ENCODE measurements at regions not wholly inside any gene's neighbourhood (a gene's known extent, or its start where the extent isn't known, plus 50 kb on each side); places are given as distances from the start of the nearest gene placed in this dataset.

DNA sequence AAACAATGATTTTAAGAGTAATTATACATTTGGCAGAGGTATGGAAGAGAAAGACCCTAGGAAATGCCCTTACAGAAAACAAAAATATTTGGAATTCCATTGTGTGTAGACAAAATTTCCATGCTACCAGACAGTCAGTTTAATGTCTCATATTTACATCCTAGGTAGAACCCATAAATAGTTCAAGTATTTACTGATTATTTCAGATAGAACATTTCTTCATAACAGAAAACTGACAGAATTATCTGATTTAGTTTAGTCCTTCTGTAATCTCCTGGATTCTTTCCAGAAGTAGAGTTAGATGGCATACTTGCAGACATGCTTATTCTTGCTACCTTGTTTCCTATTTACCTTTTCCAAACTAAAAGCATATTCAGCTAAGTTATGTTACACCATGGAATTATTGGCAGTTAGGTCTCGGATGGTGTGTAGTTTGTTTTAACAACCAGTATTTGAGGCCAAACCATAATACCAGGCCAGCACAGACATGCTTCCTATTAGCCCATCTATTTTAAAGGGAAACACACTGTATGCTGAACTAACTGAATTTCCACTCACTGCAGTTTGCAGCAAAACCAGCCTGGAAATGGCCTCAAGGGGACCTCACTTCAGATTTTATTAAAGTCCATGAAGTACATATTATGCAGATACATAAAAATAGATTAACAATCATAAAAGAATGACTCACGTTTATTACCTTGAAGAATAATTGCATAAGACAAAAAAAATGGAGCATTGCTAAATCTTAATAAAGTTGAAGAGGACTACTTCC is 126.6 kb upstream of the LRIG3 start:
- Histone ChIP-seq H2AFZ (ENCODE audit: low read depth, low read length) (no peak overlapping the region), H3K4me3 (ENCODE audit: low read length) (no peak overlapping the region), H3K9me3 (ENCODE audit: low read length) (no peaks in the 10 kb centered on the region), H3K4me1 (ENCODE audit: insufficient read depth, low read length) (no peaks in the 10 kb centered on the region), H3K27me3 (ENCODE audit: insufficient read depth, low read length) (no peaks in the 10 kb centered on the region), H3K36me3 (ENCODE audit: insufficient read depth, low read length) (no peaks in the 10 kb centered on the region)

DNA sequence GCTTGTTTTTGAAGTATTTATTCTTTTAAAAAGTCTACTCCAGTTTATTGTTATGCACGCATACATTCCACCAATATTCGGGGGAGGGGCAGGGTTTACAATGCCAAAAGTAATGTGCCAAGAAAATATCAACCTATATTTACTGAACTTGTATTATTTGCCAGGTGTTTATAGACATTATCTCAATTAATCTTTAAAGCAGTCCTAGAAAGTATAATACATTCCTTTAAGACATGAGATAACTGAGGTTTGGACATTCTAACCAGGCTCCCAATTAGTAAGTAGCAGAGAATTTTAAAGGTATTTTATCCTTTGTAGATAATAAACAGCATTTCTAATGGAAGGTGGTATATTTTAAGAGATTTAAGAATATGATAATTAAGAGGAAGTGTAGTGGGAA is 124.5 kb upstream of the LRIG3 start:
- H3K27me3 ChIP-seq (ENCODE audit: insufficient read depth, low read length), result no peaks in the 10 kb centered on the region
- no peaks in the 10 kb centered on the region for H3K9me3 ChIP-seq (ENCODE audit: low read length)
- no peak overlapping the region for H3K4me3 ChIP-seq (ENCODE audit: low read length)
- peaks cover 10% of the 10 kb centered on the region for H3K4me1 ChIP-seq (ENCODE audit: insufficient read depth, low read length)
- no peaks in the 10 kb centered on the region for H3K36me3 ChIP-seq (ENCODE audit: insufficient read depth, low read length)
- no peak overlapping the region for H2AFZ ChIP-seq (ENCODE audit: low read depth, low read length)

DNA sequence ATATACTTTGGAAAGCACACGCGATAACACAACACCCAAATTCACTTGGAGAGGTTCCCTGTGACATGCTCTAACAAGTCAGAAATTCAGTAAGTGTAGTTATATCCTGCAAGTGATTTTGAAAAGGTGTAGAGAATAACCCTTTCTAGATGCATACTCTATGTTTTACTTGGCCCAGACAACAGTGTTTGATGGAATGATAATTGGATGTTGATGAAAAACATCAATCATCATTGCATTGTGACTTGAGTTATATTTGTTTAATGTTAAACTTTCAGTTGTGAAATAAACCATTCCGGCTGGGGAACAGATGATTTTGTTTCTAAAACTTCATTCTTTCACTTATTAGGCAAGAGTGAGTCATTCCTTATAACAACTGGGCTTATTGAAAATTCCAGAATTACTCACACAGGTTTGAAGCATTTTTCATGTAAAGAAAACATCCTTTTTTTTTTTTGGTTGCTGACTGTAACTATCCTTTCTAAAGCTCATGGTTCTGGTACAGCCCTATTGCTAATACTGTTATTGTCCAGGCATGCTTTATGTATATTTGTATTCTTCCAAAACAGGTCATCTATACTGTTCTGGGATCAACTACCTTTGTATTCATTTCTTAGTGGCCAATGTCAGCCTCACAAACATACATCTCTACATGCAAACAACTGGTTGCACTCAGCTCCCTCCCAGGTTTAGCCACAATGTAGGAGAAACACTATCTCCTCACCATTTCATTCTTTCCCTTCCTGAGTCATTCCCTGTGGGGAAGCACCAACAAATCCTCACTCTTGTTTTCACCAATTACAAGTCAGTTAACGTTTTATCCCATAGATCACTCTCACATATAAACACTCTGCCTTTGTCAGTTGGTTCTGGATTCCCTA is 121.2 kb upstream of the LRIG3 start:
- Histone ChIP-seq H3K27me3 (ENCODE audit: insufficient read depth, low read length) (no peaks in the 10 kb centered on the region), H3K4me3 (ENCODE audit: low read length) (no peak overlapping the region), H3K4me1 (ENCODE audit: insufficient read depth, low read length) (peaks cover 16% of the 10 kb centered on the region), H3K9me3 (ENCODE audit: low read length) (no peaks in the 10 kb centered on the region), H3K36me3 (ENCODE audit: insufficient read depth, low read length) (no peaks in the 10 kb centered on the region), H2AFZ (ENCODE audit: low read depth, low read length) (no peak overlapping the region)

DNA sequence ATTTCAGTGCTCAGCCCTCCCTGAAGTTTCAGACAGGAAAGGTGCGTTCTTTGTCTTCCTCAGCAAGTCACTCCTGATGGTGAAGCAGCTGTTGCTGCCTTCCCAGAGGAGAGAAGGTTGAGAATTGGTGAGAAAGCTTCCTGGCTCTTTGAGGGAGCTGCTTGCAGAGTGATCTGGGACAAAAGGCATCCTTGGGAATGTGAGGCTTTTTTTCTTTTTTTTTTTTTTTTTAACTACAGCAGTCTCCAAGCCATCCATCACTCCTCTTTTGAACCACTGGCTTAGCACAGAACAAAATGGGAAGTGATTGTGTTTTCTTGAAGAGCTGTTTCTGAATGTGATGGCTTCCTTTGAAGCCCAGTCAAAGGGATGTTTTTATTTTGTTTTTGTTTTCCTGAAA is 120.4 kb upstream of the LRIG3 start:
- Histone ChIP-seq H3K9me3 (ENCODE audit: low read length) (no peaks in the 10 kb centered on the region), H3K36me3 (ENCODE audit: insufficient read depth, low read length) (no peaks in the 10 kb centered on the region), H3K4me3 (ENCODE audit: low read length) (no peak overlapping the region), H3K27me3 (ENCODE audit: insufficient read depth, low read length) (no peaks in the 10 kb centered on the region), H2AFZ (ENCODE audit: low read depth, low read length) (no peak overlapping the region), H3K4me1 (ENCODE audit: insufficient read depth, low read length) (peaks cover 16% of the 10 kb centered on the region)

DNA sequence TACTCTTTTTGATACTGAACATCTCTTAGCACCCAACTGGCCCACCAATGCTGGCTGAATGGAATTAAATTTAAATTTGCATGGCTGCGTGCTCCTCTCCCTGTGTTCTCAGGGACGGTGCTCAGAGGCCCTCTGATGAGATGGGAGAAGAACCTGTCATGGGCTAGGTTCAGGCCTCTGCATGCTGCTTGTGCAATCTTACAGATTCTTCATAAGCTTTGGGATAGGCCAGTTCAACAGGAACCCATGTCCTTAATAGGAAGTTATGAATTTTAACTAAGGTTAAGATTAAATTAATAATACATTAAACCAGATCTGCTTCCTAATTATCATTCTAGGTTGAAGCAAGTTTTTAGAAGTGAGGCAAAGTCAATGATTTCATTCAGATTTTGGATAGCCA is 119.7 kb upstream of the LRIG3 start:
- no peaks in the 10 kb centered on the region for H3K9me3 ChIP-seq (ENCODE audit: low read length)
- no peak overlapping the region for H2AFZ ChIP-seq (ENCODE audit: low read depth, low read length)
- H3K27me3 ChIP-seq (ENCODE audit: insufficient read depth, low read length), result no peaks in the 10 kb centered on the region
- H3K4me1 ChIP-seq (ENCODE audit: insufficient read depth, low read length), result peaks cover 16% of the 10 kb centered on the region
- H3K4me3 ChIP-seq (ENCODE audit: low read length), result no peak overlapping the region
- H3K36me3 ChIP-seq (ENCODE audit: insufficient read depth, low read length), result no peaks in the 10 kb centered on the region

DNA sequence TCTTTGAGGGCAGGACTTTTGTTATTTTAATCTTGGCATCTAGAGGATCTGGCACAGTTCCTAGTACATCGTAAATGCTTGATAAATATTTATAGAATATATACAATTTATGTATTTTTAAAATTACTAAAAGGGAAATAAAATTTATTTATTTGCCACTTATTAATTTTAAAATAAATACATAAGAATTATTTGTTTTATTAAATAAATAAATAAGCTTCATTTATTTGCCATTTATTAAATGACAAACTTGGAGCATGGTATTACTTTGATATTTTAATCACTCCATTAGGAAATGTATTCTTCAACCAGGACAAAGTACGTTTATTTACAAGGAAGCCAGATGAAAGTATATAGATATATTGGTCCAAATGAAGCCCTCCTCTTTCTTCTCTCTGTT is 118.7 kb upstream of the LRIG3 start:
- Histone ChIP-seq H2AFZ (ENCODE audit: low read depth, low read length) (no peak overlapping the region), H3K9me3 (ENCODE audit: low read length) (no peaks in the 10 kb centered on the region), H3K36me3 (ENCODE audit: insufficient read depth, low read length) (no peaks in the 10 kb centered on the region), H3K4me3 (ENCODE audit: low read length) (no peak overlapping the region), H3K27me3 (ENCODE audit: insufficient read depth, low read length) (no peaks in the 10 kb centered on the region), H3K4me1 (ENCODE audit: insufficient read depth, low read length) (peaks cover 16% of the 10 kb centered on the region)

DNA sequence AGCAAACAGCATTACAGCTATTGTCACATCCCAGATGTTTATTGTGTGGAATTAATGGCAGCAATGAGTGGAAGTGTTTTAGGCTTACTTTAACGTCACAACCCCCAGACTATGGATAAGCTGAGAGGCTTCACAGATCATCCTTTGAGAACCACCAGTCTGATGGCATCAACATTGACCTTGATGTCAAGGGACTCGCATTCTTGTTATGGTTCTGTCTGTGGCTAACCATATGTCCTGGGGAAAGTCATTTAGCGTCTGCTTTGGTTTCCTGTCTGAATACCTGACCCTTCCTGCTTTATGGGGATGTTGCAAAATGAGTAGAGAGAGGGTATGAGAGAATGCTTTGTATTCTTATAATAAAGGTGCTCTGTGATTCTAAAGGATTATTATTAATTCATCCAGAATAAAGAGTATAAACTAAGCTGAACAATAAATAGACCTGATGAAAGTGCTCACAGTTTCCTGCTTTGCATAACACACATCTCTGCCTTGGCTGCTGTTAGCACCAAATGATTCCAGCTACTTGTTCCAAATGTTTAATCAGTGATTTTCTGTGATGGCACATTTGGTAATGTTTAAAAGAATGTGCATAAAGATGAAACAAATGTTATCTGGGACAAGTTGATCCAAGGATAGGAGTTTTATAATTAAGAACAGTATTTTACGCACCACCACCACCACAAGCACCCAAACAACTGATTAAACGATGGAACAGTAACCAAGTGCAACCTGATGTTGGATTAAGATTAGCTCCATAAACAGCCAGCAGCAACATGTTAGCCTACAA is 116.9 kb upstream of the LRIG3 start:
- H3K4me1 ChIP-seq (ENCODE audit: insufficient read depth, low read length), result peaks cover 16% of the 10 kb centered on the region
- no peaks in the 10 kb centered on the region for H3K36me3 ChIP-seq (ENCODE audit: insufficient read depth, low read length)
- H2AFZ ChIP-seq (ENCODE audit: low read depth, low read length), result no peak overlapping the region
- no peak overlapping the region for H3K4me3 ChIP-seq (ENCODE audit: low read length)
- H3K27me3 ChIP-seq (ENCODE audit: insufficient read depth, low read length), result no peaks in the 10 kb centered on the region
- H3K9me3 ChIP-seq (ENCODE audit: low read length), result no peaks in the 10 kb centered on the region

DNA sequence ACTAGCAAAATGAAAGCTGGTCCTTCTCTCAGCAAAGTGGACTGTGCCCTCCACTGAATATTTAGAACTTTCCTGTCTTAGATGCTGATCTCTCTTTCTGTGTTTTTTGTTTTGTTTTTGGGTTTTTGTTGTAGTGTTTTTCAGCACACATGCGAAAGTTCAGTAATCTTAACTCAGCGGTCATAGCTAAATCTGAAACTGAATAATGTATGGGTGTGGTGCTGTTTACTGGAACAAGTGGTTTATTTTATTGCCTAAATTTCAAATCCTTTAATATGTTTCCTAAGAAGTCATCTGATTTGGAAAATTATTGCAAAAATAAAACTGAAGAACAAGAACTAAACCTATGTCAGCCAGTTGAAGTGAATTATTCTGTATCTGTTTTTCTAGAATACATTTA is 116.0 kb upstream of the LRIG3 start:
- no peaks in the 10 kb centered on the region for H3K36me3 ChIP-seq (ENCODE audit: insufficient read depth, low read length)

DNA sequence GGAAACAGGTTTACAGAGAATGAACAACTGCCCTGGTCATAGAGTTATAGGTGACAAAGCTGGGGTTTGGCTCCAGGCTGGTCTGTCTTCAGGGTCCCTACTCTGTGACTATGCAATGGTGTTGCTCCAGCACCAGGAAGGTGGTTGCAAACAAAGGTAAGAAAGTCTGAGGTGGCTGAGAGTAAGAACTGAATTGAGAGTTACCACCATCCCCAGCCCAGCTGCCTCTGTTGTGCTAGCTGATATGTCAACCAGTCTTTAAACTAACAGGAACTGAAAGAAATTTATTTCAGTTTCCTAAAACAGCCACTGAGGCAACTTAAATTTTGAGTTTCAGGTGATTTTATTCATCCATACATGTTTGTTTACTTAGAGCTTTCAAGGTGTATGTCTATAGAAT is 111.0 kb upstream of the LRIG3 start:
- H3K36me3 ChIP-seq (ENCODE audit: insufficient read depth, low read length), result no peaks in the 10 kb centered on the region
- no peaks in the 10 kb centered on the region for H3K9me3 ChIP-seq (ENCODE audit: low read length)
- no peaks in the 10 kb centered on the region for H3K4me1 ChIP-seq (ENCODE audit: insufficient read depth, low read length)
- no peak overlapping the region for H3K4me3 ChIP-seq (ENCODE audit: low read length)
- H3K27me3 ChIP-seq (ENCODE audit: insufficient read depth, low read length), result no peaks in the 10 kb centered on the region
- no peak overlapping the region for H2AFZ ChIP-seq (ENCODE audit: low read depth, low read length)

More for the DNA sequence above, 116.0 kb upstream of the LRIG3 start:
- no peaks in the 10 kb centered on the region for H3K9me3 ChIP-seq (ENCODE audit: low read length)
- H2AFZ ChIP-seq (ENCODE audit: low read depth, low read length), result no peak overlapping the region
- peaks cover 16% of the 10 kb centered on the region for H3K4me1 ChIP-seq (ENCODE audit: insufficient read depth, low read length)
- no peak overlapping the region for H3K4me3 ChIP-seq (ENCODE audit: low read length)
- no peaks in the 10 kb centered on the region for H3K27me3 ChIP-seq (ENCODE audit: insufficient read depth, low read length)

DNA sequence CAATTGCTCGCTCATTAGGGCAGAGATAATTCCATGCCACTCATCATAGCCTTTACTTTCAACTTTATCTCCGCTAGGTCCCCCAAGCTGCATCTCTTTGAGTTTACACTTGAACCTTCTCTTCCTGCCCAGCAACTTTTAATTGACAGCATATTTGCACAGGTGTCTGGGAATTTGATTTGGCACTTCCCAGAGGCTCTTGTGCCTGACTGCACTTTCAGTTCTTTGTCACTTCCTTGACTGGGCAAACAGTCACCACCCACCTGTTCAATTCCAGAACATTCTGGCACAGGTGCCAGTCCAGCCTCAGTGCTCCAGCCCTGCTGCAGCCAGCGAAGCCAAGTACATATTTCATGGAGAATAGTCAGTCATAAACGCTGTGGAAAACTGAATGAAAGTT is 110.1 kb upstream of the LRIG3 start:
- Histone ChIP-seq H3K4me3 (ENCODE audit: low read length) (no peak overlapping the region), H3K9me3 (ENCODE audit: low read length) (no peaks in the 10 kb centered on the region), H3K36me3 (ENCODE audit: insufficient read depth, low read length) (no peaks in the 10 kb centered on the region), H2AFZ (ENCODE audit: low read depth, low read length) (no peak overlapping the region), H3K27me3 (ENCODE audit: insufficient read depth, low read length) (no peaks in the 10 kb centered on the region), H3K4me1 (ENCODE audit: insufficient read depth, low read length) (no peaks in the 10 kb centered on the region)

DNA sequence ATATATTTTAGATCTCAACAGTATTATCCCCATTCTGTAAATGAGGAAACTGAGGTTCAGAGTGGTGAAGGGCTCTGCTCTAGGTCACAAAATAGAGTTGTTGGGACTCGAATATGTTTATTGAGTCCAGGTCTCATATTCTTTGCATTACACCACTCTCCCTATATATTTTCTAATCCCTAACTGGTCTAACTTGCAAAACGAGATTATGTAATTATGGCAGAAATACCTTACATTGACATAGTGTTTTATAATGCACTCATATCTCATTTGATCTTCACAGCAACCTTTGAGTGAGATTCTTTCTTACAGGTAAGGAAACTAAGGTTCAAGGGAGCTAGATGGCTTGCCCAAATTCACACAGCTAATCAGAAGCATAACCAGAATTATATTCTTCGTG is 106.9 kb upstream of the LRIG3 start:
- no peaks in the 10 kb centered on the region for H3K4me1 ChIP-seq (ENCODE audit: insufficient read depth, low read length)
- no peak overlapping the region for H3K4me3 ChIP-seq (ENCODE audit: low read length)
- no peak overlapping the region for H2AFZ ChIP-seq (ENCODE audit: low read depth, low read length)
- no peaks in the 10 kb centered on the region for H3K27me3 ChIP-seq (ENCODE audit: insufficient read depth, low read length)
- H3K36me3 ChIP-seq (ENCODE audit: insufficient read depth, low read length), result no peaks in the 10 kb centered on the region
- no peaks in the 10 kb centered on the region for H3K9me3 ChIP-seq (ENCODE audit: low read length)

DNA sequence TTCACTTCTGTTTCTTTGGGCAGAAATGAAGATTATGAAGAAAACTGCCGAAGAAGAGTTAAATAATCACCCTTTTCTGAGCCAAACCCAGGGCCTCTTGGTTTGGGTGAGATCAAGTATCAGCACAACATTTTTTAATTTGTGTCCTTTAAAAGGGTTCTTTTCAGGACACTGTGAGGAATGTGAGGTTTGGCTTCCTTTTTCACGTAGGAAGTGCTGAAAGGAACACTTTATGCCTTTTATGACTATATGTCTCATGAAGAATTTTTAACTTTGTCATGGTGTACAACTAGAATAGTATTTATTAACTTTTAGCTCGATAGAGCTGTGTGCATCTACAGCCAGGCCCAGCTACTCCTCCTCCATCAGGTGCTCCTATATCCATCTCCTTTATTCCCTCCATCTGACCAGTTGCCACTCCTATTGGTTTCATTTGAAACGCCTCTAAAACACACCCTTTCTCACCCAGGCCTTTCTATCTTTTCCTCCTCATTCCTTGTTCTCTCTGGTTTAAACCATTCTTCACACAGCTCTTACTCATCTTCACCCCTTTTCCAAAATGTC is 103.6 kb upstream of the LRIG3 start:
- no peaks in the 10 kb centered on the region for H3K36me3 ChIP-seq (ENCODE audit: insufficient read depth, low read length)
- H3K4me1 ChIP-seq (ENCODE audit: insufficient read depth, low read length), result no peaks in the 10 kb centered on the region
- no peaks in the 10 kb centered on the region for H3K9me3 ChIP-seq (ENCODE audit: low read length)
- H3K27me3 ChIP-seq (ENCODE audit: insufficient read depth, low read length), result no peaks in the 10 kb centered on the region
- H3K4me3 ChIP-seq (ENCODE audit: low read length), result no peak overlapping the region
- no peak overlapping the region for H2AFZ ChIP-seq (ENCODE audit: low read depth, low read length)

Data from neuron (in vitro differentiated cells).